A673 (cell line): ENCODE measurements at regions not wholly inside any gene's neighbourhood (a gene's known extent, or its start where the extent isn't known, plus 50 kb on each side); places are given as distances from the start of the nearest gene placed in this dataset.

ENCODE experiments used
- CTCF ChIP-seq: fragments of 300-800, 200-600 bp; sonication (generic); conservative IDR thresholded peaks from 2 replicates; pipeline ENCODE4 v1.5.1; 2017; ENCODE audit warnings: low read depth, mild to moderate bottlenecking, antibody characterized with exemption, low read length, moderate library complexity, mixed read lengths
- EZH2 ChIP-seq: fragments of 200-600 bp; sonication (generic); IDR thresholded peaks from 2 replicates; pipeline ENCODE4 v1.6.1; 2017; ENCODE audit warnings: borderline replicate concordance, low read depth, mild to moderate bottlenecking, mixed read lengths, antibody characterized with exemption, low read length; ENCODE audit not compliant: poor library complexity, severe bottlenecking

DNA sequence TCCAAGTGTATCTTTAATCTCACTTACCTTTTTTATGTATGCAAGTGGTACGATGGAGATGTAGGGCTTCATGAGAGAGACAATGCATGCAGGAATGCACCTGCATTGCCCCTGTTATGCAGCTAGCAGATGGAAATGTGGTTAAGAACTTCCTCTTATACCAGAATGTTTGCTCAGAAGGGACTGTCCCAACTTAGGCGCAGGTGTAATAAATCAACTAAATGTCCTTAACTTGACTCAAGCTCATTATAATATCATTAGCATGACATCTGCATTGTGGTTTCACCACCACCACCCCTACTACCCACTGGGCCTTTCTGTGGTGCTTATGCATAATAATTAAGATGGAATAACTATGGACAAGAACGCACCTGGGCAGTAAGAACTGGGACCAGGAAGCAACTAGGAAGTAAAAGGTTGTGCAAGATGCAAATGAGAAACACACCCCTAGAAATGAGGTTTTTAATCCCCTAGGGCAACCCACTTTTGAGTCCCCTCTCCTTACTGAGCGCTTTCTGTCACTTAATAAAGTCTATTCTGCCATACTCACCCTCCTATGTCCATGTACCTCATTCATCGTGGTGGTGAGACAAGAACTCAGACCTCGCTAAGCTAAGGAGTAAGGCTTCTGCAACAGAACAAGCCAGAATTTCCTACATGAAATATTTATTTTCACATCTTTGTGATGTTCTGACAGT lies 1103.3 kb upstream of the B3GALT2 start:
- TF ChIP-seq CTCF (no peak), EZH2 (no peak)
